Left ventricle myocardium inferior (tissue), 1 donor: ENCODE measurements at regions not wholly inside any gene's neighbourhood (a gene's known extent, or its start where the extent isn't known, plus 50 kb on each side); places are given as distances from the start of the nearest gene placed in this dataset.
"Not testable (repeated sequence)": the region's sequence is repeated elsewhere in the genome, so short reads cannot be mapped to it uniquely, and the experiment has no call there.

Source experiments
- DNase-seq: peaks from one replicate; pipeline ENCODE4 v3.0.0-alpha.2; 2020
- H3K27ac ChIP-seq: fragments of 200-600 bp; replicated peaks from 2 replicates; pipeline ENCODE4 v1.8.0; 2021
- H3K27me3 ChIP-seq: fragments of 200-600 bp; 2 replicates; pipeline ENCODE4 v1.8.0; 2021; ENCODE audit warnings: low read depth
- H3K36me3 ChIP-seq: fragments of 200-600 bp; 2 replicates; pipeline ENCODE4 v1.8.0; 2021
- H3K4me1 ChIP-seq: fragments of 200-600 bp; 2 replicates; pipeline ENCODE4 v1.8.0; 2021
- H3K4me3 ChIP-seq: fragments of 200-600 bp; 2 replicates; pipeline ENCODE4 v1.8.0; 2021; ENCODE audit warnings: mild to moderate bottlenecking, moderate library complexity
- H3K9me3 ChIP-seq: fragments of 200-600 bp; replicated peaks from 2 replicates; pipeline ENCODE4 v1.8.0; 2021
- CTCF ChIP-seq: fragments of 200-600 bp; IDR thresholded peaks from 2 replicates; pipeline ENCODE4 v1.8.0; 2021; ENCODE audit warnings: antibody characterized with exemption, mild to moderate bottlenecking, borderline replicate concordance
- intact Hi-C: fragments of 100-400 bp; cut with micrococcal nuclease; formaldehyde crosslinking; loops from one replicate; pipeline ENCODE4 v1.11.0; 2022
- donor health status: DM: no; HTN: yes; CAD: no; lungs with severe emphysema.

- Histone ChIP-seq H3K4me3 (no peak overlapping the region), H3K27me3 (peaks cover 3% of the 10 kb centered on the region), H3K4me1 (no peaks in the 10 kb centered on the region), H3K36me3 (no peaks in the 10 kb centered on the region), H3K9me3 (peaks cover 8% of the 10 kb centered on the region), H3K27ac (no peak overlapping the region)
- intact Hi-C loops: no loop called here
- no peak for TF ChIP-seq CTCF
- no peak for DNase-seq
These were observed 108.6 kb downstream of the AKAP11 start for GRCh38 chr13:42380420-42381164.

DNA sequence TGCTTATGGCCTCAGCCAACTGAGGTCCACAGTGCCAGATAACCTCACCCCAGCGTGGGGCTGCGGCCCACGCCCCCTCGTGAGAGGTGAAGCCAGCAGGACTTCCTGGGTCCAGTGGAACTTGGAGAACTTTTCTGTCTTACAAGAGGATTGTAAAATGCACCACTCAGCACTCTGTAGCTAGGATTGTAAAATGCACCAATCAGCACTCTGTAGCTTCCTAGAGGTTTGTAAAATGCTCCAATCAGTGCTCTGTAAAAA, 109.1 kb downstream of the AKAP11 start:
- Histone ChIP-seq H3K27me3 (peaks cover 3% of the 10 kb centered on the region), H3K4me3 (no peak overlapping the region), H3K4me1 (no peaks in the 10 kb centered on the region), H3K36me3 (no peaks in the 10 kb centered on the region), H3K27ac (no peak overlapping the region), H3K9me3 (peaks cover 8% of the 10 kb centered on the region)
- intact Hi-C loops: no loop called here
- DNase-seq: no peak
- no peak for TF ChIP-seq CTCF

- H3K36me3 ChIP-seq, H3K27ac ChIP-seq, intact Hi-C loops: not testable (repeated sequence)
These were observed 109.5 kb downstream of the AKAP11 start for GRCh38 chr13:42381426-42381825.

DNA sequence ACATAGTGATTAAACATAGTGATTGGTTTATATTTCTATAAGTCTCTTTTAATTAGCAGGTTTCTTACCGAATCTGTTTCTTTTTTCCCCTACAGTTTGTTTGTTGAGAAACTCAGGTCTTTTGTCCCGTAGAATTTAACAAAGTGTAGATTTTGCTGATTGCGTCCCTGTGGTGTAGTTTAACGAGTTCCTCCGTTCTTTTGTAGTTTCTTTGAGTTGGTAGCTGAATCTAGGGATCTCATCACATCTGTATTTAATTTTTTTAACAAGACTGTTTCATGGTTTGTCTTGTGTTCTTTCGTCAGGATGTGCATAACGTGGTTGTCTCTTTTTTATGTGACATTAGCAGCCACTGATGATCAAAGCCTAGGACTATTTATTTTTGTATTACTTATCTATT, 111.1 kb downstream of the AKAP11 start:
- H3K9me3 ChIP-seq: peaks cover 8% of the 10 kb centered on the region
- H3K27ac ChIP-seq: no peak overlapping the region
- H3K27me3 ChIP-seq: no peaks in the 10 kb centered on the region
- intact Hi-C loops: no loop called here
- H3K4me3 ChIP-seq: no peak overlapping the region
- no peak for TF ChIP-seq CTCF
- no peaks in the 10 kb centered on the region for H3K36me3 ChIP-seq
- no peak for DNase-seq
- H3K4me1 ChIP-seq: no peaks in the 10 kb centered on the region

More at GRCh38 chr13:42381426-42381825, 109.5 kb downstream of the AKAP11 start:
- not testable (repeated sequence) for DNase-seq, H3K27me3 ChIP-seq, H3K4me1 ChIP-seq, H3K9me3 ChIP-seq, H3K4me3 ChIP-seq

DNA sequence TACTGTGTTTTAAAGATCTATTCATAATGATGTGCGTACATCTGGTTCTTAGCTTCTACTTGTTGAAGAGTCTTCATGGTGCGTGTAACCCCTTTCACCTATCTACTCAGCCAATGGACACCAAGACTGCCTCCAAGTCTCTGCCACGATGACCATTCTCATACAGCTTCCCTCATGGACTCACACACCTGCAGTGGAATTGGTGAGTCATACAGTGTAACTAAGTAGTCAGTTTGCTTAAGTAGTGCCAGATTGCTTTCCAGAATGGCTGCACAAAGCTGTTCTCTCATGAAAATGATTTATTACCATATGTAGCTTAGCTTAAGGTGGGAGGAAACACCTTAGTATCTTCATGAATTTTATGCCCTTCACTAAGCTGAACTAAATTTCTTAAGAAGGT, 112.3 kb downstream of the AKAP11 start:
- no peaks in the 10 kb centered on the region for H3K4me1 ChIP-seq
- no peak overlapping the region for H3K27ac ChIP-seq
- H3K36me3 ChIP-seq: no peaks in the 10 kb centered on the region
- intact Hi-C loops: no loop called here
- H3K27me3 ChIP-seq: no peaks in the 10 kb centered on the region
- no peak for TF ChIP-seq CTCF
- H3K4me3 ChIP-seq: no peak overlapping the region
- peaks cover 8% of the 10 kb centered on the region for H3K9me3 ChIP-seq
- DNase-seq: no peak

- no peak for DNase-seq
- no peaks in the 10 kb centered on the region for H3K9me3 ChIP-seq
- TF ChIP-seq CTCF: no peak
- no peak overlapping the region for H3K4me3 ChIP-seq
- no peak overlapping the region for H3K27ac ChIP-seq
- no peaks in the 10 kb centered on the region for H3K4me1 ChIP-seq
- intact Hi-C loops: no loop called here
- H3K27me3 ChIP-seq: peaks cover 5% of the 10 kb centered on the region
- no peaks in the 10 kb centered on the region for H3K36me3 ChIP-seq
These were observed 116.4 kb downstream of the AKAP11 start for GRCh38 chr13:42388326-42388725.
